Activated T-helper 1 cell treated with anti-CD3 and anti-CD28 coated beads, Interleukin-12 subunit alpha, Interleukin-12 subunit beta, Interleukin-2, Interleukin-4 antibody, amounts not matched to agents 30 ng/mL and 10 ng/mL and 1 ng/mL, durations not matched to agents 14 hours and 24 hours and 36 hours (primary cell): ENCODE measurements at regions not wholly inside any gene's neighbourhood (a gene's known extent, or its start where the extent isn't known, plus 50 kb on each side); places are given as distances from the start of the nearest gene placed in this dataset.

Source experiments
- DNase-seq: peaks from one replicate; pipeline ENCODE4 v3.0.0; 2021; ENCODE audit warnings: low spot score
- H3K27ac Mint-ChIP-seq: one replicate; pipeline ENCODE4 v1.8.0; 2021; ENCODE audit warnings: mild to moderate bottlenecking, mixed read lengths
- H3K27me3 Mint-ChIP-seq: one replicate; pipeline ENCODE4 v1.8.0; 2022; ENCODE audit warnings: mild to moderate bottlenecking, moderate library complexity, mixed read lengths; ENCODE audit not compliant: insufficient read depth
- H3K36me3 Mint-ChIP-seq: one replicate; pipeline ENCODE4 v1.8.0; 2021; ENCODE audit warnings: low read depth, mixed read lengths
- H3K4me1 Mint-ChIP-seq: one replicate; pipeline ENCODE4 v1.8.0; 2021; ENCODE audit warnings: low read depth, mixed read lengths
- H3K4me3 Mint-ChIP-seq: one replicate; pipeline ENCODE4 v1.8.0; 2021; ENCODE audit warnings: mild to moderate bottlenecking, moderate library complexity, mixed read lengths
- H3K9me3 Mint-ChIP-seq: one replicate; pipeline ENCODE4 v1.8.0; 2021; ENCODE audit warnings: mixed read lengths
- intact Hi-C: fragments of 100-400 bp; cut with micrococcal nuclease; formaldehyde crosslinking; loops from one replicate; pipeline ENCODE4 v1.15.1; 2024

- peaks cover 2% of the 10 kb centered on the region for H3K36me3 Mint-ChIP-seq
Measured at GRCh38 chr3:153714016-153714415, 407.2 kb upstream of the ARHGEF26 start.

GRCh38 chr3:153714588-153715290 is 406.5 kb upstream of the ARHGEF26 start:
- H3K4me3 Mint-ChIP-seq, result no peak overlapping the region
- H3K36me3 Mint-ChIP-seq, result peaks cover 2% of the 10 kb centered on the region
- H3K27ac Mint-ChIP-seq, result no peak overlapping the region
- intact Hi-C loops, result no loop called here
- no peaks in the 10 kb centered on the region for H3K4me1 Mint-ChIP-seq
- no peak for DNase-seq
- peaks cover 6% of the 10 kb centered on the region for H3K27me3 Mint-ChIP-seq
- no peaks in the 10 kb centered on the region for H3K9me3 Mint-ChIP-seq

More at GRCh38 chr3:153714016-153714415, 407.2 kb upstream of the ARHGEF26 start:
- H3K4me1 Mint-ChIP-seq, result no peaks in the 10 kb centered on the region
- H3K27me3 Mint-ChIP-seq, result peaks cover 9% of the 10 kb centered on the region
- H3K9me3 Mint-ChIP-seq, result peaks cover 4% of the 10 kb centered on the region
- DNase-seq, result no peak
- no peak overlapping the region for H3K27ac Mint-ChIP-seq
- no peak overlapping the region for H3K4me3 Mint-ChIP-seq
- intact Hi-C loops, result no loop called here

GRCh38 chr3:153722157-153722556 is 399.0 kb upstream of the ARHGEF26 start:
- H3K36me3 Mint-ChIP-seq, result peaks cover 2% of the 10 kb centered on the region
- intact Hi-C loops, result no loop called here

GRCh38 chr3:153731071-153731470 is 390.1 kb upstream of the ARHGEF26 start:
- H3K36me3 Mint-ChIP-seq, result no peaks in the 10 kb centered on the region
- no peaks in the 10 kb centered on the region for H3K4me1 Mint-ChIP-seq
- no peak for DNase-seq
- H3K4me3 Mint-ChIP-seq, result no peak overlapping the region
- H3K9me3 Mint-ChIP-seq, result peaks cover 14% of the 10 kb centered on the region
- intact Hi-C loops, result no loop called here
- no peak overlapping the region for H3K27ac Mint-ChIP-seq
- H3K27me3 Mint-ChIP-seq, result no peaks in the 10 kb centered on the region

More at GRCh38 chr3:153722157-153722556, 399.0 kb upstream of the ARHGEF26 start:
- no peak overlapping the region for H3K4me3 Mint-ChIP-seq
- no peaks in the 10 kb centered on the region for H3K4me1 Mint-ChIP-seq
- DNase-seq, result no peak
- no peaks in the 10 kb centered on the region for H3K27me3 Mint-ChIP-seq
- no peak overlapping the region for H3K27ac Mint-ChIP-seq
- H3K9me3 Mint-ChIP-seq, result no peaks in the 10 kb centered on the region

GRCh38 chr3:153734777-153735551 is 386.2 kb upstream of the ARHGEF26 start:
- H3K27ac Mint-ChIP-seq, result no peak overlapping the region
- intact Hi-C loops, result no loop called here
- no peaks in the 10 kb centered on the region for H3K4me1 Mint-ChIP-seq
- no peak for DNase-seq
- H3K27me3 Mint-ChIP-seq, result no peaks in the 10 kb centered on the region
- peaks cover 18% of the 10 kb centered on the region for H3K9me3 Mint-ChIP-seq
- H3K36me3 Mint-ChIP-seq, result no peaks in the 10 kb centered on the region
- H3K4me3 Mint-ChIP-seq, result no peak overlapping the region

GRCh38 chr3:153740109-153740508 is 381.1 kb upstream of the ARHGEF26 start:
- no peak overlapping the region for H3K27ac Mint-ChIP-seq
- intact Hi-C loops, result no loop called here
- DNase-seq, result no peak
- no peak overlapping the region for H3K4me3 Mint-ChIP-seq
- H3K4me1 Mint-ChIP-seq, result no peaks in the 10 kb centered on the region
- peaks cover 4% of the 10 kb centered on the region for H3K9me3 Mint-ChIP-seq
- H3K36me3 Mint-ChIP-seq, result no peaks in the 10 kb centered on the region
- H3K27me3 Mint-ChIP-seq, result no peaks in the 10 kb centered on the region

GRCh38 chr3:153744889-153745288 is 376.3 kb upstream of the ARHGEF26 start:
- H3K36me3 Mint-ChIP-seq, result no peaks in the 10 kb centered on the region
- no peaks in the 10 kb centered on the region for H3K4me1 Mint-ChIP-seq
- peaks cover 3% of the 10 kb centered on the region for H3K27me3 Mint-ChIP-seq
- H3K4me3 Mint-ChIP-seq, result no peak overlapping the region
- H3K27ac Mint-ChIP-seq, result no peak overlapping the region
- intact Hi-C loops, result no loop called here
- H3K9me3 Mint-ChIP-seq, result no peaks in the 10 kb centered on the region
- DNase-seq, result no peak

GRCh38 chr3:153746211-153746610 is 375.0 kb upstream of the ARHGEF26 start:
- H3K36me3 Mint-ChIP-seq, result no peaks in the 10 kb centered on the region
- DNase-seq, result no peak
- intact Hi-C loops, result no loop called here
- no peaks in the 10 kb centered on the region for H3K9me3 Mint-ChIP-seq
- H3K27me3 Mint-ChIP-seq, result peaks cover 3% of the 10 kb centered on the region
- no peak overlapping the region for H3K4me3 Mint-ChIP-seq
- no peak overlapping the region for H3K27ac Mint-ChIP-seq
- no peaks in the 10 kb centered on the region for H3K4me1 Mint-ChIP-seq

- Mint-ChIP-seq H3K36me3 (no peaks in the 10 kb centered on the region), H3K4me1 (no peaks in the 10 kb centered on the region), H3K4me3 (no peak overlapping the region), H3K9me3 (no peaks in the 10 kb centered on the region), H3K27ac (no peak overlapping the region), H3K27me3 (peaks cover 3% of the 10 kb centered on the region)
- DNase-seq, result no peak
- intact Hi-C loops, result no loop called here
Measured at GRCh38 chr3:153749070-153749610, 372.1 kb upstream of the ARHGEF26 start.

- Mint-ChIP-seq H3K27me3 (no peaks in the 10 kb centered on the region), H3K9me3 (no peaks in the 10 kb centered on the region), H3K4me3 (no peak overlapping the region), H3K27ac (no peak overlapping the region), H3K36me3 (no peaks in the 10 kb centered on the region), H3K4me1 (no peaks in the 10 kb centered on the region)
- intact Hi-C loops, result no loop called here
- no peak for DNase-seq
Measured at GRCh38 chr3:153752405-153753027, 368.7 kb upstream of the ARHGEF26 start.

- intact Hi-C loops, result no loop called here
- no peaks in the 10 kb centered on the region for H3K36me3 Mint-ChIP-seq
- no peaks in the 10 kb centered on the region for H3K9me3 Mint-ChIP-seq
- H3K27me3 Mint-ChIP-seq, result no peaks in the 10 kb centered on the region
- no peaks in the 10 kb centered on the region for H3K4me1 Mint-ChIP-seq
- no peak for DNase-seq
- H3K27ac Mint-ChIP-seq, result no peak overlapping the region
- H3K4me3 Mint-ChIP-seq, result no peak overlapping the region
Measured at GRCh38 chr3:153753035-153753434, 368.2 kb upstream of the ARHGEF26 start.

- no peak for DNase-seq
- no peaks in the 10 kb centered on the region for H3K9me3 Mint-ChIP-seq
- no peak overlapping the region for H3K27ac Mint-ChIP-seq
- no peaks in the 10 kb centered on the region for H3K36me3 Mint-ChIP-seq
- intact Hi-C loops, result no loop called here
- no peaks in the 10 kb centered on the region for H3K4me1 Mint-ChIP-seq
- H3K4me3 Mint-ChIP-seq, result no peak overlapping the region
- no peaks in the 10 kb centered on the region for H3K27me3 Mint-ChIP-seq
Measured at GRCh38 chr3:153756816-153757215, 364.4 kb upstream of the ARHGEF26 start.

- Mint-ChIP-seq H3K9me3 (no peaks in the 10 kb centered on the region), H3K4me3 (no peak overlapping the region), H3K4me1 (no peaks in the 10 kb centered on the region), H3K27ac (no peak overlapping the region), H3K36me3 (no peaks in the 10 kb centered on the region), H3K27me3 (no peaks in the 10 kb centered on the region)
- intact Hi-C loops, result no loop called here
- DNase-seq, result no peak
Measured at GRCh38 chr3:153757839-153758238, 363.4 kb upstream of the ARHGEF26 start.
